Endodermal cell (in vitro differentiated cells): ENCODE measurements at regions not wholly inside any gene's neighbourhood (a gene's known extent, or its start where the extent isn't known, plus 50 kb on each side); places are given as distances from the start of the nearest gene placed in this dataset.

Experiments
- DNase-seq: peaks from one replicate; pipeline ENCODE4 v3.0.0-alpha.2; 2017
- H3K27ac ChIP-seq: 2 replicates; pipeline ENCODE4 v1.5.1; 2013; ENCODE audit warnings: mild to moderate bottlenecking, low read depth, low read length, moderate library complexity
- H3K27me3 ChIP-seq: 2 replicates; pipeline ENCODE4 v1.6.1; 2013; ENCODE audit warnings: mild to moderate bottlenecking, low read length, moderate library complexity; ENCODE audit not compliant: insufficient read depth, control insufficient read depth, poor library complexity, severe bottlenecking
- H3K36me3 ChIP-seq: 2 replicates; pipeline ENCODE4 v1.7.0; 2013; ENCODE audit warnings: mild to moderate bottlenecking, low read length, moderate library complexity; ENCODE audit not compliant: control insufficient read depth, insufficient read depth
- H3K4me1 ChIP-seq: one replicate; pipeline ENCODE4 v1.7.0; 2013; ENCODE audit warnings: low read length; ENCODE audit not compliant: control insufficient read depth, insufficient read depth
- H3K4me3 ChIP-seq: 2 replicates; pipeline ENCODE4 v1.5.1; 2013; ENCODE audit warnings: mild to moderate bottlenecking, low read length, moderate library complexity
- H3K9ac ChIP-seq: 2 replicates; pipeline ENCODE4 v1.6.1; 2013; ENCODE audit warnings: mild to moderate bottlenecking, low read length, moderate library complexity; ENCODE audit not compliant: poor library complexity, severe bottlenecking; ENCODE audit errors: extremely low read depth
- H3K9me3 ChIP-seq: 2 replicates; pipeline ENCODE4 v1.6.1; 2013; ENCODE audit warnings: mild to moderate bottlenecking, low read length, moderate library complexity; ENCODE audit not compliant: control insufficient read depth
- H3K27ac Mint-ChIP-seq: 2 replicates; pipeline ENCODE4 v1.8.0; 2020; ENCODE audit warnings: mixed read lengths
- H3K27me3 Mint-ChIP-seq: 2 replicates; pipeline ENCODE4 v1.8.0; 2021; ENCODE audit warnings: mild to moderate bottlenecking, mixed read lengths; ENCODE audit not compliant: insufficient read depth
- H3K36me3 Mint-ChIP-seq: 2 replicates; pipeline ENCODE4 v1.8.0; 2020; ENCODE audit warnings: low read depth, mixed read lengths
- H3K4me1 Mint-ChIP-seq: 2 replicates; pipeline ENCODE4 v1.8.0; 2020; ENCODE audit warnings: mixed read lengths
- H3K4me3 Mint-ChIP-seq: 2 replicates; pipeline ENCODE4 v1.8.0; 2020; ENCODE audit warnings: mild to moderate bottlenecking, moderate library complexity, mixed read lengths
- H3K9me3 Mint-ChIP-seq: 2 replicates; pipeline ENCODE4 v1.8.0; 2020; ENCODE audit warnings: mild to moderate bottlenecking, mixed read lengths
- WGBS, 2 experiments: methylation state at CpG; one replicate each; pipeline versions ENCODE4 v1.1.5 to v1.1.7; 2013; ENCODE audit warnings: missing lambda C conversion rate in 2 of 2, mixed read lengths in 1 of 2; ENCODE audit not compliant: insufficient coverage in 1 of 2, insufficient read length in 1 of 2; 5-methylcytosine and 5-hydroxymethylcytosine counted together
- TF ChIP-seq, protein P1 (sequence below): fragments of 200-600 bp; sonication (generic); conservative IDR thresholded peaks from 2 replicates; pipeline ENCODE4 v1.5.0; 2021; ENCODE audit warnings: antibody characterized with exemption, mild to moderate bottlenecking

DNA sequence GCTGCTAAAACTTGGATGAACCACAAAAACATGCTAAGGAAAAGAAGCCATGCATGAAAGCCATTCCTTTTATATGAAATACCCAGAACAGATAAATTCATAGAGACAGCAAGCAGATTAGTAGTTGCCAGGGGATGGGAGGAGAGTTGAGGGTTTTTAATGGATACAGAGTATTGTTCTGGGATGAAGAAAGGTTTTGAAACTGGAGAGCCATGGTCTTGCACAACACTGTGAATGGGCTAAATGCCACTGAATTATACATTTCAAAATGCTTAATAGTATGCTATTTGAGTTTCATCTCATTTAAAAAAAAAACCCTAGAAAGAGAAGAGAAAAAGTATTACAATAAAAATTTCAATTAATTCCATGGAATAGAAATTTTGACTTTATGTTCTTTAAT is 154.3 kb downstream of the GNAT3 start:
- Histone ChIP-seq H3K9ac (no peak overlapping the region), H3K27me3 (no peaks in the 10 kb centered on the region), H3K36me3 (no peaks in the 10 kb centered on the region), H3K4me3 (no peak overlapping the region), H3K4me1 (no peaks in the 10 kb centered on the region), H3K27ac (no peak overlapping the region), H3K9me3 (no peaks in the 10 kb centered on the region)
- no peaks in the 10 kb centered on the region for H3K36me3 Mint-ChIP-seq
- TF ChIP-seq, protein P1, sequence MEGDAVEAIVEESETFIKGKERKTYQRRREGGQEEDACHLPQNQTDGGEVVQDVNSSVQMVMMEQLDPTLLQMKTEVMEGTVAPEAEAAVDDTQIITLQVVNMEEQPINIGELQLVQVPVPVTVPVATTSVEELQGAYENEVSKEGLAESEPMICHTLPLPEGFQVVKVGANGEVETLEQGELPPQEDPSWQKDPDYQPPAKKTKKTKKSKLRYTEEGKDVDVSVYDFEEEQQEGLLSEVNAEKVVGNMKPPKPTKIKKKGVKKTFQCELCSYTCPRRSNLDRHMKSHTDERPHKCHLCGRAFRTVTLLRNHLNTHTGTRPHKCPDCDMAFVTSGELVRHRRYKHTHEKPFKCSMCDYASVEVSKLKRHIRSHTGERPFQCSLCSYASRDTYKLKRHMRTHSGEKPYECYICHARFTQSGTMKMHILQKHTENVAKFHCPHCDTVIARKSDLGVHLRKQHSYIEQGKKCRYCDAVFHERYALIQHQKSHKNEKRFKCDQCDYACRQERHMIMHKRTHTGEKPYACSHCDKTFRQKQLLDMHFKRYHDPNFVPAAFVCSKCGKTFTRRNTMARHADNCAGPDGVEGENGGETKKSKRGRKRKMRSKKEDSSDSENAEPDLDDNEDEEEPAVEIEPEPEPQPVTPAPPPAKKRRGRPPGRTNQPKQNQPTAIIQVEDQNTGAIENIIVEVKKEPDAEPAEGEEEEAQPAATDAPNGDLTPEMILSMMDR = no peak
- H3K4me1 Mint-ChIP-seq = no peaks in the 10 kb centered on the region
- H3K4me3 Mint-ChIP-seq = no peak overlapping the region
- no peak overlapping the region for H3K27ac Mint-ChIP-seq
- H3K27me3 Mint-ChIP-seq = no peaks in the 10 kb centered on the region
- no peaks in the 10 kb centered on the region for H3K9me3 Mint-ChIP-seq
- DNase-seq = no peak

DNA sequence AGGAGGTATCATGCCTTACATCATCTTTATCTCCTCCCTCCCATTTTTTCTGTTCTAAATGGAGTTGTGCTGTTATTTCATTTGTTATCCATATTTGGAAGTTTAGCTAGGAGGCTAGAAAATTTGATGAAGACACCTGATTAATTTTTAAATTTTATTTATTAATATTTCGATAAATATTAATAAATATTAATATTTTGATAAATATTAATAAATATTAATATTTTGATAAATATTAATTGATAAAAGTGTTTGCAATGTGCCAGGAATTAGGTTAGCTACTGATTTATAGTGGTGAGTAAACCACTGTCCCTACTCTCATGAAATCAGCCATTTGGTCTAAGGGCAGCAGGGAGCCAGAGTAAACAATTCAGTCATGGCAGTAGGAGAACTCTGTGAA is 161.4 kb downstream of the GNAT3 start:
- TF ChIP-seq, protein P1 = no peak
- no CpG with 5 or more reads among the region's 1 CpG for WGBS, 2 experiments
- H3K36me3 Mint-ChIP-seq = no peaks in the 10 kb centered on the region
- no peak overlapping the region for H3K4me3 Mint-ChIP-seq
- no peak overlapping the region for H3K9ac ChIP-seq
- no peak overlapping the region for H3K27ac Mint-ChIP-seq
- H3K4me3 ChIP-seq = no peak overlapping the region
- no peaks in the 10 kb centered on the region for H3K27me3 ChIP-seq
- H3K9me3 ChIP-seq = no peaks in the 10 kb centered on the region
- H3K4me1 Mint-ChIP-seq = peaks cover 3% of the 10 kb centered on the region
- H3K36me3 ChIP-seq = no peaks in the 10 kb centered on the region
- no peak for DNase-seq
- no peaks in the 10 kb centered on the region for H3K9me3 Mint-ChIP-seq
- H3K27ac ChIP-seq = no peak overlapping the region
- no peaks in the 10 kb centered on the region for H3K4me1 ChIP-seq
- H3K27me3 Mint-ChIP-seq = no peaks in the 10 kb centered on the region

- Mint-ChIP-seq H3K27ac (no peak overlapping the region), H3K9me3 (no peaks in the 10 kb centered on the region), H3K4me3 (no peak overlapping the region), H3K4me1 (peaks cover 3% of the 10 kb centered on the region), H3K27me3 (no peaks in the 10 kb centered on the region), H3K36me3 (no peaks in the 10 kb centered on the region)
- TF ChIP-seq, protein P1 = no peak
- DNase-seq = no peak
- no peak overlapping the region for H3K4me3 ChIP-seq
- H3K4me1 ChIP-seq = no peaks in the 10 kb centered on the region
- no peaks in the 10 kb centered on the region for H3K9me3 ChIP-seq
- H3K9ac ChIP-seq = no peak overlapping the region
- 86% methylated on average over 2 of the region's 2 CpGs; no CpG with 5 or more reads in 1 of the 2 experiments for WGBS, 2 experiments
- H3K27me3 ChIP-seq = no peaks in the 10 kb centered on the region
- no peak overlapping the region for H3K27ac ChIP-seq
- H3K36me3 ChIP-seq = no peaks in the 10 kb centered on the region
Observed at GRCh38 chr7:80348223-80348622, 163.6 kb downstream of the GNAT3 start.
